GM06990 (cell line): ENCODE measurements at regions not wholly inside any gene's neighbourhood (a gene's known extent, or its start where the extent isn't known, plus 50 kb on each side); places are given as distances from the start of the nearest gene placed in this dataset.

Experiments used
- DNase-seq: peaks from one replicate; pipeline ENCODE4 v3.0.0-alpha.2; 2011; ENCODE audit not compliant: insufficient read length; ENCODE audit errors: extremely low read depth
- H3K27me3 ChIP-seq: replicated peaks from 2 replicates; pipeline ENCODE4 v1.6.0; 2011; ENCODE audit warnings: low read length; ENCODE audit not compliant: control insufficient read depth, insufficient read depth
- H3K36me3 ChIP-seq: 2 replicates; pipeline ENCODE4 v1.5.1; 2011; ENCODE audit warnings: low read length; ENCODE audit not compliant: control insufficient read depth, insufficient read depth
- H3K4me3 ChIP-seq: replicated peaks from 2 replicates; pipeline ENCODE4 v1.5.1; 2011; ENCODE audit warnings: low read depth, mild to moderate bottlenecking, control low read depth, low read length
- CTCF ChIP-seq: IDR thresholded peaks from 2 replicates; pipeline ENCODE4 v1.5.1; 2011; ENCODE audit warnings: low read length, control low read depth, mild to moderate bottlenecking, inconsistent platforms; ENCODE audit not compliant: insufficient read depth, poor library complexity, severe bottlenecking

GRCh38 chr6:137590684-137591083, 96.5 kb upstream of the OLIG3 start:
- Histone ChIP-seq H3K36me3 (no peaks in the 10 kb centered on the region), H3K27me3 (no peaks in the 10 kb centered on the region; the same call in 1 of the 2 replicates), H3K4me3 (no peak overlapping the region)
- TF ChIP-seq CTCF: no peak
- DNase-seq: no peak

- no peaks in the 10 kb centered on the region for H3K36me3 ChIP-seq
- no peak for TF ChIP-seq CTCF
- no peaks in the 10 kb centered on the region for H3K27me3 ChIP-seq
- no peak for DNase-seq
- H3K4me3 ChIP-seq: no peak overlapping the region
Observed at GRCh38 chr6:137601471-137601870, 107.3 kb upstream of the OLIG3 start.

- H3K36me3 ChIP-seq: no peaks in the 10 kb centered on the region
- no peak for DNase-seq
- H3K4me3 ChIP-seq: no peak overlapping the region
- no peaks in the 10 kb centered on the region for H3K27me3 ChIP-seq
- TF ChIP-seq CTCF: no peak
Observed at GRCh38 chr6:137602313-137603197, 108.4 kb upstream of the OLIG3 start.

- no peaks in the 10 kb centered on the region for H3K36me3 ChIP-seq
- no peak for TF ChIP-seq CTCF
- no peaks in the 10 kb centered on the region for H3K27me3 ChIP-seq
- no peak for DNase-seq
- no peak overlapping the region for H3K4me3 ChIP-seq
Observed at GRCh38 chr6:137610702-137611101, 116.5 kb upstream of the OLIG3 start.

GRCh38 chr6:137623293-137623692, 129.1 kb upstream of the OLIG3 start:
- H3K27me3 ChIP-seq: no peaks in the 10 kb centered on the region
- H3K4me3 ChIP-seq: no peak overlapping the region
- DNase-seq: no peak
- no peak for TF ChIP-seq CTCF
- no peaks in the 10 kb centered on the region for H3K36me3 ChIP-seq
